Rectal smooth muscle tissue (tissue), 1 donor: ENCODE measurements at regions not wholly inside any gene's neighbourhood (a gene's known extent, or its start where the extent isn't known, plus 50 kb on each side); places are given as distances from the start of the nearest gene placed in this dataset.
"Not testable (repeated sequence)": the region's sequence is repeated elsewhere in the genome, so short reads cannot be mapped to it uniquely, and the experiment has no call there.

ENCODE experiments used
- H3K27ac ChIP-seq: one replicate; pipeline ENCODE4 v1.7.0; 2013; ENCODE audit warnings: low read depth, low read length, inconsistent platforms
- H3K27me3 ChIP-seq: one replicate; pipeline ENCODE4 v1.7.0; 2013; ENCODE audit warnings: low read length; ENCODE audit not compliant: control insufficient read depth, insufficient read depth
- H3K36me3 ChIP-seq: one replicate; pipeline ENCODE4 v1.7.0; 2013; ENCODE audit warnings: low read length; ENCODE audit not compliant: control insufficient read depth, insufficient read depth
- H3K4me1 ChIP-seq: one replicate; pipeline ENCODE4 v1.7.0; 2013; ENCODE audit warnings: low read length; ENCODE audit not compliant: control insufficient read depth, insufficient read depth
- H3K4me3 ChIP-seq: one replicate; pipeline ENCODE4 v1.7.0; 2013; ENCODE audit warnings: low read length
- H3K9ac ChIP-seq: one replicate; pipeline ENCODE4 v1.7.0; 2013; ENCODE audit warnings: low read length

- H3K4me1 ChIP-seq, H3K27ac ChIP-seq, H3K4me3 ChIP-seq, H3K9ac ChIP-seq, H3K36me3 ChIP-seq, H3K27me3 ChIP-seq: not testable (repeated sequence)
Measured at GRCh38 chr7:65792726-65793125, 80.1 kb upstream of the VKORC1L1 start.

DNA sequence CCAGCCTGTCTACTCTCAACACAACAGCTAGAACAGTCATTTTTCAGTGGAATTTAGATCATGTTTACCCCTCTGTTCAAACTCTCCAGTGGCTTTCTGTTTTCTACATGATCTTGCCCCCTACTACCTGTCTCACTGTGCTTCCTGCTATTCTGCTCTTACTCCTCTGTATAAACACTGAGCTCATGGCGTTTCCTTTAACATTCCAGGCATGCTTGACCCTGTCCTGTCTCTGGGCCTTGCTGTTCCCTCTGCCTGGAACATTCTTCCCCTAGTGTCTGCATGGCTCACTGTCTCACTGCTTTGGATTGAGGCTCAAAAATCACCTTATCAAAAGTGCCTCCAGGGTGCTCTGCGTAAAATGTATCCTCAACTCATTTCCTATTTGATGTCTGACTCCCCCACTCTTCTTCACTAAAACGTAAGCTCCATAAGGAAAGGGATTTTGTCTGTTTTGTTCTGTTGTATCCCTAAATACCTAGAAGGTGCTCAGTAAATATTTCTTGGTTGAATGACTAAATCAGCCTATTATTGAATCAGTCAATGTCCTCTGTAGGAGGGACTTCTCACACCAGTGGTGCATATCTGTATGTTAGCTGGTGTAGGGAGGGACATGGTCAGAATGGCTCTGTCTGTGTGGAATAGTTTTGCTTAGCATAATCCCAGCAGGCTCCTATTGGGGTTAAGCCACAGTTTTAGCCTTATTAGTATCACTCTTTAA lies 78.0 kb upstream of the VKORC1L1 start:
- H3K4me3 ChIP-seq, H3K4me1 ChIP-seq, H3K9ac ChIP-seq, H3K27ac ChIP-seq, H3K36me3 ChIP-seq, H3K27me3 ChIP-seq: not testable (repeated sequence)

- H3K36me3 ChIP-seq, H3K27ac ChIP-seq, H3K4me3 ChIP-seq, H3K9ac ChIP-seq, H3K4me1 ChIP-seq, H3K27me3 ChIP-seq: not testable (repeated sequence)
Measured at GRCh38 chr7:65795392-65795716, 77.5 kb upstream of the VKORC1L1 start.

- H3K9ac ChIP-seq: no peak overlapping the region
- no peak overlapping the region for H3K4me3 ChIP-seq
- H3K36me3 ChIP-seq: no peaks in the 10 kb centered on the region
- no peaks in the 10 kb centered on the region for H3K27me3 ChIP-seq
- no peaks in the 10 kb centered on the region for H3K4me1 ChIP-seq
- no peak overlapping the region for H3K27ac ChIP-seq
Measured at GRCh38 chr7:65796205-65796604, 76.7 kb upstream of the VKORC1L1 start.

GRCh38 chr7:65797086-65797485 lies 75.8 kb upstream of the VKORC1L1 start:
- H3K9ac ChIP-seq, H3K27ac ChIP-seq, H3K4me3 ChIP-seq, H3K27me3 ChIP-seq, H3K4me1 ChIP-seq, H3K36me3 ChIP-seq: not testable (repeated sequence)

- H3K9ac ChIP-seq, H3K4me1 ChIP-seq, H3K4me3 ChIP-seq, H3K27me3 ChIP-seq, H3K36me3 ChIP-seq, H3K27ac ChIP-seq: not testable (repeated sequence)
Measured at GRCh38 chr7:65797566-65797965, 75.3 kb upstream of the VKORC1L1 start.

DNA sequence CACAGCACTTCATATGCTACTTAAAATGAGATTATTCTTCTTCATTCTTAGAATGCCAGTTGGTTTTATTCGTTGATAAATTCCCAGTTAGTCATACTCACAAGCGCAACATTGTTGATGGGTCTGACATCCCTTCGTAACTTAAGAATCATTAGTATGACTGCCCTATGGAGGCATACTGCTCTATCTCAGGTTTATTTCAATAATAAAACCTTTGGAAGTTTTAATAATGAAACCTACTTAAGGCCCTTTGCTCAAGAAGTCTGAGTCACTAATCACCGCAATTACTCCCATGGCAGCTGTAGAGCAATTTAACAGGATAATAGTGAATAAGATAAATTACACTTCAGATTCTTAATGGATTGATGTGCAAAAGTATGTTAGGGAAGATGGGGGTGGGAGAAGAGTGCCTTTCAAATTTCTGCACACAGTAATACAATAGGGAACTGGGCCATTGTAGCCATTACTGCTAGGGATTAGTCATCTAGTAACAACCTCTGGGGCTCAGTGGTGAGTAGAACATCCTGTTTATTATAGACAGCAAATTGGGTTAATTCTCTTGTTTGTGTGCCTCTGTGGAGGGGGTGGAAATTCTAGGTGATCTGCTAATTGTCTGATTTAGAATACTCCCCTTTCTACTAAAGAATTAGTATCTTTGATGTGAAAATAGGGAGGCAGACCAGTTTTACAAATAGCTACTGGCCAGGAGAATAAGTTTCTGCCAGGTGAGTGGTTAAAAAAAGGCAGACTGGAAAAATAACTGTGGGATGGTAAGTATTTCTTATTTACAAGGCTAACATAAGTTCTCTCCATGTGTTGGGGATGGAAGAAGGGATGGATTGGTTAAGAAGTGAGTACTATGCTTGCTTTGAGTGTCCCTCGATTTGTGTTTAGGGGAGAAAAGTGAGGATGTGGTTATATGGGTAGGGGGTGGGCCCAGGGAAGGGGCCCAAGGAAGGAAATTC lies 74.5 kb upstream of the VKORC1L1 start:
- no peaks in the 10 kb centered on the region for H3K4me1 ChIP-seq
- H3K9ac ChIP-seq: no peak overlapping the region
- H3K27ac ChIP-seq: no peak overlapping the region
- H3K36me3 ChIP-seq: no peaks in the 10 kb centered on the region
- H3K27me3 ChIP-seq: no peaks in the 10 kb centered on the region
- H3K4me3 ChIP-seq: no peak overlapping the region

DNA sequence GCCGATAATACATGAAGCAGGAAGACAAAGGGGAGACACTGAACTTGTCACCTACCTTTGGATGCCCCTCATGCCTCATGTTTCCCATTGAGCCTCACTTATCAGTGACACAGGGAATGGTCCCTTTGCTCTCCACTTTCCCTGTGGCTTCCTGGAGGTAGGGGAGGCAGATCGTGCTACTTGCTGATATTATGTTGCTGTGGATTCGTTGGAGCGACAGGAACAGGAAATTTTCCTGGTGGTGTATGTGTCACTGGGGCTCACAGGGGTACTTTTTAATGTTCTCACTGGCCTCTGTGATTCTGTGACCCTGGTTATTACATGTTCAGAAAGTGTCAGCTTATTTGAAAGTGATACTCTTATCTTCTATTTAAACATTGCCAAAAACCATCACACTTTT lies 72.7 kb upstream of the VKORC1L1 start:
- not testable (repeated sequence) for H3K27ac ChIP-seq, H3K27me3 ChIP-seq, H3K36me3 ChIP-seq, H3K9ac ChIP-seq, H3K4me3 ChIP-seq, H3K4me1 ChIP-seq

DNA sequence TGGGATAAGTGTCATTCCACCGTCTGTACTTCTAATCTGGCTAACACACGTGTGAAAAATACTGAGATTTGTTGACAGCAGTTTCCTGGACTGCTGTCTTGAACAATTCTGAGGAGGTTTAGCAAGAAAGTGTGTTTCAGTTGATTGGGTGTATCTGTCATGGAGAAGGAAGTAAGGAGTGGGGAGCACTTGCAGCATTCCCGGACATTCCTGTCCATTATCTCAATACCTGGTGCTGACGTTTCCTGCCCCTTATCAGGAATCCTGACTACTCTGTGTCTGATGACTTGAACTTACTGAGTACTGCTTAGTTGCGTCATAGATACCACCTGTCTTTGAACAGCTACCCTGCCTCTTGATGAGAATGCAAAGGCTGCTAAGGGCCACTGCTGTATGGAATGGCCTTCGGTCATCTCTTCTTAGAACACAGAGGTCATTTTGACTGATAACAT lies 72.0 kb upstream of the VKORC1L1 start:
- no peak overlapping the region for H3K4me3 ChIP-seq
- no peak overlapping the region for H3K9ac ChIP-seq
- no peak overlapping the region for H3K27ac ChIP-seq
- H3K27me3 ChIP-seq: no peaks in the 10 kb centered on the region
- H3K4me1 ChIP-seq: no peaks in the 10 kb centered on the region
- H3K36me3 ChIP-seq: no peaks in the 10 kb centered on the region

DNA sequence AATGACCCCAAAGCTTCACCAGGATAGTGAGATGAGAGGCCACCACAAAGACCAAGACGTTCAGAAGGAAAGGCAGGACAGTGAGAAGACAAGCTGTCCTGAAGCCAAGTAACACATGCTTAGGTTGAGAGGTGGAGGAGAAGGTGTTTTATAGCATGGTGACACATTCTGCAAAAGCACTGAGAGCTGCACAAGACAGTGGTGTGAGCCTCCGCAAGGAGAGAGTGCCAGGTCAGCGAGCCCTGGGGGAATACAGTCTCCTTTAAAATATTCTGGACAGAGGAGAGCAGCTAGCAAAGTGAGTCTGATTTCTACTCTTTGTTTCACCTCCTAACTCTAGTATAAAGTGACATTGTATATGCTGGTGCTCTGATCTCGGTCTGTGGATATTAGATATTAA lies 68.0 kb upstream of the VKORC1L1 start:
- H3K9ac ChIP-seq: no peak overlapping the region
- H3K36me3 ChIP-seq: no peaks in the 10 kb centered on the region
- no peak overlapping the region for H3K27ac ChIP-seq
- no peaks in the 10 kb centered on the region for H3K27me3 ChIP-seq
- H3K4me3 ChIP-seq: no peak overlapping the region
- no peaks in the 10 kb centered on the region for H3K4me1 ChIP-seq

DNA sequence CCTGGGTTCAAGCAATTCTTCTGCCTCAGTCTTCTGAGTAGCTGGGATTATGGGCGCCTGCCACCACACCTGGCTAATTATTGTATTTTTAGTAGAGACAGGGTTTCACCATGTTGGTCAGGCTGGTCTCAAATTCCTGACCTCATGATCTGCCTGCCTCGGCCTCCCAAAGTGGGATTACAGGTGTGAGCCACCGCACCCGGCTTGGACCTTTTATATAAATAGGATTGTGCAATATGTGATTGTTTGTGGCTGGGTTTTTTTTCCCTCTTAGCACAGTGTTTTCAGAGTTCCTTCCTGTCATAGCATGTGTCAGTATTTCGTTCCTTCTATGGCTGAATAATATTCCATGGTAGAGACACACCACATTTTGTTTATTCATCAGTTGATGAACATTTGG lies 65.8 kb upstream of the VKORC1L1 start:
- not testable (repeated sequence) for H3K4me1 ChIP-seq, H3K4me3 ChIP-seq, H3K9ac ChIP-seq, H3K27ac ChIP-seq, H3K27me3 ChIP-seq, H3K36me3 ChIP-seq

- Histone ChIP-seq H3K36me3 (no peaks in the 10 kb centered on the region), H3K27me3 (no peaks in the 10 kb centered on the region), H3K9ac (no peak overlapping the region), H3K4me3 (no peak overlapping the region), H3K27ac (no peak overlapping the region), H3K4me1 (no peaks in the 10 kb centered on the region)
Measured at GRCh38 chr7:65809259-65809981, 63.5 kb upstream of the VKORC1L1 start.
